HG03175 (cell line): ENCODE measurements at regions not wholly inside any gene's neighbourhood (a gene's known extent, or its start where the extent isn't known, plus 50 kb on each side); places are given as distances from the start of the nearest gene placed in this dataset.
"Not testable (repeated sequence)": the region's sequence is repeated elsewhere in the genome, so short reads cannot be mapped to it uniquely, and the experiment has no call there.

Experiments used
- ATAC-seq: cut with Tn5 transposase; IDR thresholded peaks from one replicate; pipeline ENCODE4 v1.9.1; 2021; ENCODE audit warnings: mild to moderate bottlenecking, moderate library complexity; ENCODE audit not compliant: unreplicated experiment

GRCh38 chr4:78691334-78691754 lies 84.8 kb upstream of the BMP2K start:
- no peak for ATAC-seq

GRCh38 chr4:78691971-78692821 lies 84.0 kb upstream of the BMP2K start:
- ATAC-seq, result peak; percentile 47

- no peak for ATAC-seq
These were observed 83.4 kb upstream of the BMP2K start for GRCh38 chr4:78692822-78693170.

- no peak for ATAC-seq
These were observed 82.2 kb upstream of the BMP2K start for GRCh38 chr4:78693777-78694456.

- ATAC-seq, result no peak
These were observed 81.7 kb upstream of the BMP2K start for GRCh38 chr4:78694457-78694787.

- no peak for ATAC-seq
These were observed 80.2 kb upstream of the BMP2K start for GRCh38 chr4:78695910-78696309.

- ATAC-seq, result no peak
These were observed 73.1 kb upstream of the BMP2K start for GRCh38 chr4:78703079-78703478.

- ATAC-seq, result no peak
These were observed 71.8 kb upstream of the BMP2K start for GRCh38 chr4:78704317-78704716.

GRCh38 chr4:78704981-78705683 lies 71.0 kb upstream of the BMP2K start:
- no peak for ATAC-seq

GRCh38 chr4:78706302-78706701 lies 69.8 kb upstream of the BMP2K start:
- no peak for ATAC-seq

- peak; percentile 39 for ATAC-seq
These were observed 68.9 kb upstream of the BMP2K start for GRCh38 chr4:78707268-78707667.

GRCh38 chr4:78707793-78708192 lies 68.4 kb upstream of the BMP2K start:
- ATAC-seq, result peak; percentile 62

GRCh38 chr4:78710536-78710935 lies 65.6 kb upstream of the BMP2K start:
- no peak for ATAC-seq

- ATAC-seq, result no peak
These were observed 64.5 kb upstream of the BMP2K start for GRCh38 chr4:78711676-78712075.

- not testable (repeated sequence) for ATAC-seq
These were observed 61.6 kb upstream of the BMP2K start for GRCh38 chr4:78714598-78714997.

GRCh38 chr4:78715372-78715771 lies 60.8 kb upstream of the BMP2K start:
- not testable (repeated sequence) for ATAC-seq

GRCh38 chr4:78717712-78718111 lies 58.4 kb upstream of the BMP2K start:
- ATAC-seq, result not testable (repeated sequence)

GRCh38 chr4:78720204-78720603 lies 55.9 kb upstream of the BMP2K start:
- no peak for ATAC-seq

- peak; percentile 85 for ATAC-seq
These were observed 55.0 kb upstream of the BMP2K start for GRCh38 chr4:78720994-78721677.

- ATAC-seq, result no peak
These were observed 54.4 kb upstream of the BMP2K start for GRCh38 chr4:78721747-78722146.

- no peak for ATAC-seq
These were observed 53.8 kb upstream of the BMP2K start for GRCh38 chr4:78722320-78722719.
